ENCODE measurements at regions not wholly inside any gene's neighbourhood (a gene's known extent, or its start where the extent isn't known, plus 50 kb on each side); places are given as distances from the start of the nearest gene placed in this dataset.
"Not testable (repeated sequence)": the region's sequence is repeated elsewhere in the genome, so short reads cannot be mapped to it uniquely, and the experiment has no call there.

DNA sequence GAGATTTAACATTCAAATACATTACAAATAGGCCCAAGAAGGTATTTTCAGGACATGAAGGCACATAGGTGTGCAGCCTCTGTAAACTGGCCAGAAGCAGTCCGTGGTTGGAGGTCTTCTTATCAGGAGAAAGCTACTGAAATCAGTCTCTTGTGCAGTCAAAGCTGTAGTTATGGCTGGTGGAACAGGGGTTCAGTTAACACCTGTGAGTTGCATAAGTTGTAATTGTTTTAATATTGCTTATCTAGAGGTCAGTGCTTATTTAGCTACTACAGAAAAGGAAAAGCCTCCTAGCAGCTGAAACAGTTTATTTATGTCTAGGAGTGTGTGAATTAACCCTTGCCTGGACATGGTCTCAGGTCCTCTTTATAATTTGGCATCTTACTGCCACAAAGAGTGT, 377.6 kb upstream of the MDGA2 start:
- Mint-ChIP-seq H3K4me3 (ENCODE audit: low read depth) (no peak overlapping the region), H3K36me3 (ENCODE audit: low read depth) (no peaks in the 10 kb centered on the region), H3K27me3 (ENCODE audit: low read depth) (no peaks in the 10 kb centered on the region), H3K4me1 (ENCODE audit: low read depth) (no peaks in the 10 kb centered on the region), H3K27ac (no peak overlapping the region), H3K9me3 (peaks cover 23% of the 10 kb centered on the region)
- intact Hi-C loops (cut with micrococcal nuclease): no loop called here
- no peak for DNase-seq (ENCODE audit: low spot score)

- Mint-ChIP-seq H3K36me3 (ENCODE audit: low read depth) (no peaks in the 10 kb centered on the region), H3K4me1 (ENCODE audit: low read depth) (no peaks in the 10 kb centered on the region), H3K27ac (no peak overlapping the region), H3K9me3 (peaks cover 63% of the 10 kb centered on the region), H3K27me3 (ENCODE audit: low read depth) (no peaks in the 10 kb centered on the region), H3K4me3 (ENCODE audit: low read depth) (no peak overlapping the region)
- DNase-seq (ENCODE audit: low spot score): no peak
- intact Hi-C loops (cut with micrococcal nuclease): no loop called here
Measured at GRCh38 chr14:48035836-48036235, 360.4 kb upstream of the MDGA2 start.

DNA sequence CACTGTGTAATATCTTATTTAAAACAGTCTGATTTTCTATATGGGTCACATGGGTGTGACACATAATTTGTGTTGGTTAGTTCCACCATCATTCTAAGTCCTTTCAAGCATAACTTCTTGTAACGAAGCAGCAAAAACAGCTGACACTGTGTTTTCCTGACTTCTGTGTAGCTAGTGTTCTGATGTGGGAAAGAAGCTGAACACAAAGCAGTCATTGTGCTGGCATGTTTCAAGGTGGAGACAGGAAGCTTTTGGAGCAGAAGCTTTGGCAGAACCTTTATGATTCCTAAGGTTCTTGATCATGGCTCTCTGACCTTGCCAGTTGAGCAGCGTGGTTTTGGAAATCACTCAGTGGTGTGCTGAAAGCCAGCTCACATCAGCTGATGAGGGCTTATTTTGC, 351.7 kb upstream of the MDGA2 start:
- no peak overlapping the region for H3K27ac Mint-ChIP-seq

GRCh38 chr14:48023881-48024280, 348.5 kb upstream of the MDGA2 start:
- Mint-ChIP-seq H3K27ac (no peak overlapping the region), H3K4me3 (ENCODE audit: low read depth) (no peak overlapping the region), H3K9me3 (peaks cover 30% of the 10 kb centered on the region), H3K27me3 (ENCODE audit: low read depth) (no peaks in the 10 kb centered on the region), H3K4me1 (ENCODE audit: low read depth) (no peaks in the 10 kb centered on the region), H3K36me3 (ENCODE audit: low read depth) (no peaks in the 10 kb centered on the region)
- DNase-seq (ENCODE audit: low spot score): no peak
- intact Hi-C loops (cut with micrococcal nuclease): no loop called here

More for the DNA sequence above, 351.7 kb upstream of the MDGA2 start:
- Mint-ChIP-seq H3K9me3 (peaks cover 28% of the 10 kb centered on the region), H3K27me3 (ENCODE audit: low read depth) (no peaks in the 10 kb centered on the region), H3K4me1 (ENCODE audit: low read depth) (no peaks in the 10 kb centered on the region), H3K36me3 (ENCODE audit: low read depth) (no peaks in the 10 kb centered on the region), H3K4me3 (ENCODE audit: low read depth) (no peak overlapping the region)
- no peak for DNase-seq (ENCODE audit: low spot score)
- intact Hi-C loops (cut with micrococcal nuclease): no loop called here

DNA sequence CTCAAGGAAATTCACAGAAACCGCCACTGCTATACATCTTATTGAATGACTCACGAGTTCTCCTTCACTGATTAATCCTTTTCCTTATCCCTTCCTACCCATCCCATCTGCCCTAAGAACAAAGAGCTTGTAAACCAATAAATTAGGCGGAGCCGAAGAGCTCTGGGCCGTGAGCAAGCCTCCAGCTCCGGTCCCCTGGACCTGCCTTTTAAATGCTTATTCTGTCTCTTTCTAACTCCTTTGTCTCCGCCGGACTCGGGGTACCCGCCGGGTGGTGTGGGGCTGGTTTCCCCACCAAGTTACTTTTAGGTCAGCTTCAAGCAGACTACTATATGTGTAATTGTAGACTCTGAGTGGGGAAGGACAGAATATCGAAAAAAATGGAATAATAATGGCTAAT, 336.1 kb upstream of the MDGA2 start:
- peaks cover 34% of the 10 kb centered on the region for H3K9me3 Mint-ChIP-seq
- H3K27ac Mint-ChIP-seq; H3K4me1 Mint-ChIP-seq (ENCODE audit: low read depth); H3K36me3 Mint-ChIP-seq (ENCODE audit: low read depth); H3K4me3 Mint-ChIP-seq (ENCODE audit: low read depth); DNase-seq (ENCODE audit: low spot score); H3K27me3 Mint-ChIP-seq (ENCODE audit: low read depth); intact Hi-C loops (cut with micrococcal nuclease): not testable (repeated sequence)

GRCh38 chr14:48008646-48009045, 333.2 kb upstream of the MDGA2 start:
- intact Hi-C loops (cut with micrococcal nuclease): no loop called here
- no peak overlapping the region for H3K4me3 Mint-ChIP-seq (ENCODE audit: low read depth)
- no peaks in the 10 kb centered on the region for H3K27me3 Mint-ChIP-seq (ENCODE audit: low read depth)
- H3K36me3 Mint-ChIP-seq (ENCODE audit: low read depth): no peaks in the 10 kb centered on the region
- H3K27ac Mint-ChIP-seq: no peak overlapping the region
- no peaks in the 10 kb centered on the region for H3K4me1 Mint-ChIP-seq (ENCODE audit: low read depth)
- no peak for DNase-seq (ENCODE audit: low spot score)
- H3K9me3 Mint-ChIP-seq: peaks cover 35% of the 10 kb centered on the region

- Mint-ChIP-seq H3K27ac (no peak overlapping the region), H3K4me3 (ENCODE audit: low read depth) (no peak overlapping the region), H3K27me3 (ENCODE audit: low read depth) (no peaks in the 10 kb centered on the region), H3K36me3 (ENCODE audit: low read depth) (no peaks in the 10 kb centered on the region), H3K9me3 (peaks cover 22% of the 10 kb centered on the region), H3K4me1 (ENCODE audit: low read depth) (no peaks in the 10 kb centered on the region)
- intact Hi-C loops (cut with micrococcal nuclease): no loop called here
- no peak for DNase-seq (ENCODE audit: low spot score)
Measured at GRCh38 chr14:48005986-48006385, 330.6 kb upstream of the MDGA2 start.

DNA sequence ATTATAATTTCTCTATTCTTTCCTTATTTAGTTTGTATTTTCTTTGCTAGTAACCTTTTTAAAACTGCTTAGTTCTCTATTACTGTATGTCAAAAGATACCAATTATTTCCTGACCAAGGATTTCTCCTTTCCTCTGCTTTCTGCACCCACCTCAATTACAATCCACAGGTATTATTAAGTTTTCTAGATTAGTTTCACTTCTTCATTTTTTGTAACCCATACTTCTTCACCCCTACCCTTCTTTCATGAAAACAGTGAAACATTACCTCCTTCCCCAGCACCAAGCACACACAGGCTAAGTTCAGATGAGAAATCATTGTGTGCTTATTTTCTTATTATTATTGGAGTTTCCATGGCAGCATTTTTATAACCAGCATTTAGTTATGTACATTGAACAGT, 318.5 kb upstream of the MDGA2 start:
- Mint-ChIP-seq H3K4me3 (ENCODE audit: low read depth) (no peak overlapping the region), H3K36me3 (ENCODE audit: low read depth) (no peaks in the 10 kb centered on the region), H3K4me1 (ENCODE audit: low read depth) (no peaks in the 10 kb centered on the region), H3K9me3 (peaks cover 27% of the 10 kb centered on the region), H3K27me3 (ENCODE audit: low read depth) (no peaks in the 10 kb centered on the region), H3K27ac (no peak overlapping the region)
- intact Hi-C loops (cut with micrococcal nuclease): no loop called here
- no peak for DNase-seq (ENCODE audit: low spot score)

- Mint-ChIP-seq H3K27ac (no peak overlapping the region), H3K9me3 (peaks cover 20% of the 10 kb centered on the region), H3K27me3 (ENCODE audit: low read depth) (no peaks in the 10 kb centered on the region), H3K4me1 (ENCODE audit: low read depth) (no peaks in the 10 kb centered on the region), H3K4me3 (ENCODE audit: low read depth) (no peak overlapping the region), H3K36me3 (ENCODE audit: low read depth) (no peaks in the 10 kb centered on the region)
- DNase-seq (ENCODE audit: low spot score): no peak
- intact Hi-C loops (cut with micrococcal nuclease): no loop called here
Measured at GRCh38 chr14:47988175-47988574, 312.8 kb upstream of the MDGA2 start.

DNA sequence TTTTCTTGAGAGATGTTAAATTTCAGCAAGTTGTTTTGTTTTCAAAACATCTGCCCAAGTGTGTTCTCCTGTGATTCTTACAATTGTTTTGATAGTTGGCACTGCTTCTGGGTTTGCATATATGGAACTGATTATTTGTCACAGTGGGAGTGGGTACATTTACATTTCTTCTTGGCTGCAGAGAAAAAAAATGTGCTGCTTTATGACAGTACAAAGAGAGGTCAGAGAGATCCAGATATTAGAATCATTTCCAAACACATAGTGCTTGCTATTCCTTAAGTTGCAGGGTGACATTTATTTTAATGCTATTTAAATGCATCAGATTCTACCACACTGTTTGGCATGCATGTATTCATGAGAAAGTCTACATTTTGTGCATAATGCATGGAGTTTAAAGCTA, 303.5 kb upstream of the MDGA2 start:
- intact Hi-C loops (cut with micrococcal nuclease): no loop called here
- no peak overlapping the region for H3K27ac Mint-ChIP-seq
- H3K27me3 Mint-ChIP-seq (ENCODE audit: low read depth): no peaks in the 10 kb centered on the region
- no peak overlapping the region for H3K4me3 Mint-ChIP-seq (ENCODE audit: low read depth)
- no peak for DNase-seq (ENCODE audit: low spot score)
- H3K9me3 Mint-ChIP-seq: peaks cover 13% of the 10 kb centered on the region
- no peaks in the 10 kb centered on the region for H3K4me1 Mint-ChIP-seq (ENCODE audit: low read depth)
- H3K36me3 Mint-ChIP-seq (ENCODE audit: low read depth): no peaks in the 10 kb centered on the region

DNA sequence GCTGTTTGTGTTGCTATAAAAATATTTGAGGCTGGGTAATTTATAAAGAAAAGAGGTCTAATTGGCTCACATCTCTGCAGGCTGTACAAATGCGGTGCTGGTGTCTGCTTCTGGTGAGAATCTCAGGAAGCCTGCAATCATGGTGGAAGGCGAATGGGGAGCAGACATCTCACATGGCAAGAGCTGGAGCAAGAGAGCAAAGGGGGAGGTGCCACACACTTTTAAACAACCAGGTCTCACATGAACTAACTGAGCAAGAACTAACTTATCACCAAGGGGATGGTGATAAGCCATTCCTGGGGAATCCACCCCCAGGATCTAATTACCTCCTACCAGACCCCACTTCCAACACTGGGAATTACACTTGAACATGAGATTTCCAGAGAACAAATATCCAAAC, 300.7 kb upstream of the MDGA2 start:
- Mint-ChIP-seq H3K27ac (no peak overlapping the region), H3K36me3 (ENCODE audit: low read depth) (no peaks in the 10 kb centered on the region), H3K4me1 (ENCODE audit: low read depth) (no peaks in the 10 kb centered on the region), H3K9me3 (peaks cover 26% of the 10 kb centered on the region), H3K4me3 (ENCODE audit: low read depth) (no peak overlapping the region), H3K27me3 (ENCODE audit: low read depth) (no peaks in the 10 kb centered on the region)
- no peak for DNase-seq (ENCODE audit: low spot score)
- intact Hi-C loops (cut with micrococcal nuclease): no loop called here

DNA sequence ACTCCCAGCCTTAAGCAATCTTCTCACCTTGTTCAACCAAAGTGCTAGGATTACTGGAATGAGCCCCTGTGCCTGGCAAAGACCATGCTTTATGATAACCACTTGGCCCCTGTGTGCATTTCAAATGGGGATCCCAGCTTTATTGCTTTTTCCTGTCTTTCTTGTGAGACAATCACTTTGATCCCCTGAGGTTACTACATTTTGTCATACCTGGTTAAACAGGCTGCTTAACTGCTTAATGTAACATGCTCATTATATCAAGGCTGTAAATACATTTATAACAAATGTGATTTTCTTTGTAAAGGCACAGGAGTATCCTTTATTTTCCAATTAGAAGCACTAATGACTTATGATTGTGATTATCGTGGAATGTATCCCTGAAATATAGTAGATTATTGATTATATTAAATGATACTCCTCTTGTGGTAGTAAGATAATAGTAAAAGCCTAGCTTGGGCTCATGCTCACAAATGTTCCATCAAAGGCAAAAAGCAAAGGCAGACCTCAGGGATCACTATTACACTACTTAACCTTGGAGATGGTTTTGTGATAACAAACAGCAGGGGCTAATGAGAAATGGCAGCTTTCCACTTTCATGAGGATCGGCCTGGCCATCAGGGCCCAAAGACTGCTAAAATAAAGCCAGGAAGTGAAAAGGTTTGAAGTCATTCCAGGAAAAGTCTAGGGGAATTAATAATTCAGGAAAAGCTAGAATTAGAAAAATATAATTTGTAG, 290.8 kb upstream of the MDGA2 start:
- Mint-ChIP-seq H3K4me3 (ENCODE audit: low read depth) (no peak overlapping the region), H3K27me3 (ENCODE audit: low read depth) (no peaks in the 10 kb centered on the region), H3K27ac (no peak overlapping the region), H3K36me3 (ENCODE audit: low read depth) (no peaks in the 10 kb centered on the region), H3K4me1 (ENCODE audit: low read depth) (no peaks in the 10 kb centered on the region), H3K9me3 (peaks cover 5% of the 10 kb centered on the region)
- no peak for DNase-seq (ENCODE audit: low spot score)
- intact Hi-C loops (cut with micrococcal nuclease): no loop called here

GRCh38 chr14:47961634-47962033, 286.2 kb upstream of the MDGA2 start:
- intact Hi-C loops (cut with micrococcal nuclease): no loop called here
- Mint-ChIP-seq H3K4me1 (ENCODE audit: low read depth) (no peaks in the 10 kb centered on the region), H3K36me3 (ENCODE audit: low read depth) (no peaks in the 10 kb centered on the region), H3K27me3 (ENCODE audit: low read depth) (no peaks in the 10 kb centered on the region), H3K27ac (no peak overlapping the region), H3K9me3 (peaks cover 9% of the 10 kb centered on the region), H3K4me3 (ENCODE audit: low read depth) (no peak overlapping the region)
- DNase-seq (ENCODE audit: low spot score): no peak

DNA sequence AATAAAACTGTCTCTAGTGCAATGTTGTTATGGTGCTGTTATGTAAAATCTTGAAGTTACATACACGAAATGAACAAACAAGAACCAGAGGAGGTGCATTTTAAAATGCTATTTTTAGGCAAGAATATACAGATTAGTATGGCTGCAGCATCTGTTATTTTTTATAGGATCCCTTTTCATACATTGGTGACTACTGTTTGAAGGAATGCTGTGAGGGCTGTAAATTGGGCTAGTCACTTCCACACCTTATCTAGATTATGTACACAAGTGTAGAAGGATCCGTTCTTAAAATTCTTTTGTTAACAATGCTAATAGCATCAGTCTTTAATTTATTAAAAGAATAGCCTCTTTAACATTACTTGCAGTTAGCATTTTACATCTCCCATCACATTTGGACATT, 284.3 kb upstream of the MDGA2 start:
- H3K27ac Mint-ChIP-seq: no peak overlapping the region
- no peak overlapping the region for H3K4me3 Mint-ChIP-seq (ENCODE audit: low read depth)
- no peaks in the 10 kb centered on the region for H3K36me3 Mint-ChIP-seq (ENCODE audit: low read depth)
- intact Hi-C loops (cut with micrococcal nuclease): no loop called here
- DNase-seq (ENCODE audit: low spot score): no peak
- no peaks in the 10 kb centered on the region for H3K27me3 Mint-ChIP-seq (ENCODE audit: low read depth)
- H3K9me3 Mint-ChIP-seq: peaks cover 9% of the 10 kb centered on the region
- no peaks in the 10 kb centered on the region for H3K4me1 Mint-ChIP-seq (ENCODE audit: low read depth)
